GM19043 (cell line): ENCODE measurements at regions not wholly inside any gene's neighbourhood (a gene's known extent, or its start where the extent isn't known, plus 50 kb on each side); places are given as distances from the start of the nearest gene placed in this dataset.

Source experiments
- ATAC-seq: cut with Tn5 transposase; IDR thresholded peaks from one replicate; pipeline ENCODE4 v1.9.1; 2021; ENCODE audit warnings: low read depth; ENCODE audit not compliant: unreplicated experiment

GRCh38 chr19:31745731-31746130 lies 396.5 kb upstream of the TSHZ3 start:
- ATAC-seq: no peak

- no peak for ATAC-seq
These were observed 400.0 kb upstream of the TSHZ3 start for GRCh38 chr19:31749231-31749630.

- ATAC-seq: no peak
These were observed 410.1 kb upstream of the TSHZ3 start for GRCh38 chr19:31759359-31759758.

- ATAC-seq: no peak
These were observed 412.2 kb upstream of the TSHZ3 start for GRCh38 chr19:31761281-31761913.

- no peak for ATAC-seq
These were observed 421.0 kb upstream of the TSHZ3 start for GRCh38 chr19:31770223-31770622.

- ATAC-seq: no peak
These were observed 423.7 kb upstream of the TSHZ3 start for GRCh38 chr19:31772915-31773314.

- no peak for ATAC-seq
These were observed 432.3 kb upstream of the TSHZ3 start for GRCh38 chr19:31781542-31781941.

- no peak for ATAC-seq
These were observed 434.4 kb upstream of the TSHZ3 start for GRCh38 chr19:31783592-31783991.

- ATAC-seq: no peak
These were observed 435.4 kb upstream of the TSHZ3 start for GRCh38 chr19:31784671-31785101.

- no peak for ATAC-seq
These were observed 452.4 kb upstream of the TSHZ3 start for GRCh38 chr19:31801611-31802010.

GRCh38 chr19:31803835-31804446 lies 454.7 kb upstream of the TSHZ3 start:
- ATAC-seq: no peak

- no peak for ATAC-seq
These were observed 455.4 kb upstream of the TSHZ3 start for GRCh38 chr19:31804668-31805067.

GRCh38 chr19:31810536-31811109 lies 461.4 kb upstream of the TSHZ3 start:
- no peak for ATAC-seq

GRCh38 chr19:31817971-31818797 lies 468.9 kb upstream of the TSHZ3 start:
- no peak for ATAC-seq

- no peak for ATAC-seq
These were observed 469.5 kb upstream of the TSHZ3 start for GRCh38 chr19:31818798-31819105.

GRCh38 chr19:31819837-31820236 lies 470.6 kb upstream of the TSHZ3 start:
- ATAC-seq: no peak

- no peak for ATAC-seq
These were observed 472.1 kb upstream of the TSHZ3 start for GRCh38 chr19:31821346-31821745.

- no peak for ATAC-seq
These were observed 476.2 kb upstream of the TSHZ3 start for GRCh38 chr19:31825134-31826094.

- no peak for ATAC-seq
These were observed 477.1 kb upstream of the TSHZ3 start for GRCh38 chr19:31826325-31826724.

- ATAC-seq: no peak
These were observed 482.4 kb upstream of the TSHZ3 start for GRCh38 chr19:31831421-31832175.
